Stimulated activated CD8-positive, alpha-beta memory T cell treated with anti-CD3 and anti-CD28 coated beads, Interleukin-7, amount 100 ng/mL, for 48 hours (primary cell): ENCODE measurements at regions not wholly inside any gene's neighbourhood (a gene's known extent, or its start where the extent isn't known, plus 50 kb on each side); places are given as distances from the start of the nearest gene placed in this dataset.
A peak's percentile ranks its signal among the peaks of the same experiment; 100 is the strongest.
"Not testable (repeated sequence)": the region's sequence is repeated elsewhere in the genome, so short reads cannot be mapped to it uniquely, and the experiment has no call there.

Experiments used
- DNase-seq, 2 donors: peaks; one replicate each; pipeline ENCODE4 v3.0.0-alpha.2; 2020; ENCODE audit warnings: low read depth in 1 of 2; ENCODE audit errors: extremely low read depth in 1 of 2

DNA sequence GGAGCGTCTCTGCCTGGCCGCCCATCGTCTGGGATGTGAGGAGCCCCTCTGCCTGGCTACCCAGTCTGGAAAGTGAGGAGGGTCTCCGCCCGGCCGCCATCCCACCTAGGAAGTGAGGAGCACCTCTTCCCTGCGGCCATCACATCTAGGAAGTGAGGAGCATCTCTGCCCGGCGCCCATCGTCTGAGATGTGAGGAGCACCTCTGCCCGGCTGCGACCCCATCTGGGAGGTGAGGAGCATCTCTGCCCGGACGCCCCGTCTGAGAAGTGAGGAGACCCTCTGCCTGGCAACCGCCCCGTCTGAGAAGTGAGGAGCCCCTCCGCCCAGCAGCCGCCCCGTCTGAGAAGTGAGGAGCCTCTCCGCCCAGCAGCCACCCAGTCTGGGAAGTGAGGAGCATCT lies 84.5 kb downstream of the IDS start:
- DNase-seq = not testable (repeated sequence)

DNA sequence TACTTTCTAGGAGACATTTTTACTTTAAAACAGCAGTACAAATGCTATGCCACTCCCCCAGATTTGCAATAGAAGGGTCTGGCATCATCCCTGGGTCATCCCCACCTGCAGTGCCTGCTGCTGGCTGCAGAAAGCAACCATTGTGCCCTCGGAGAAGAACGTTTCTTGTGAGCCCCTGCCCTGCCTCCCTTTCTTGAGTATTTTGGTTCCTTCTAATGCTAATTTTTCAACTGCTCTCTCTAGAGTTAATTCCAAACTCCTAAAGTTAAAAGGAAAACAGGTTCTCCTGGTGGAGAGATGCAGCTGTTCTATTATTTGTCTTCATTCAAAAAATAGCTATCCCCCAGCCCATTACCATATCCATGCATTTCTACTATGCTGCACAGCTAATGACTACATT lies 107.1 kb downstream of the IDS start:
- no peak for DNase-seq

DNA sequence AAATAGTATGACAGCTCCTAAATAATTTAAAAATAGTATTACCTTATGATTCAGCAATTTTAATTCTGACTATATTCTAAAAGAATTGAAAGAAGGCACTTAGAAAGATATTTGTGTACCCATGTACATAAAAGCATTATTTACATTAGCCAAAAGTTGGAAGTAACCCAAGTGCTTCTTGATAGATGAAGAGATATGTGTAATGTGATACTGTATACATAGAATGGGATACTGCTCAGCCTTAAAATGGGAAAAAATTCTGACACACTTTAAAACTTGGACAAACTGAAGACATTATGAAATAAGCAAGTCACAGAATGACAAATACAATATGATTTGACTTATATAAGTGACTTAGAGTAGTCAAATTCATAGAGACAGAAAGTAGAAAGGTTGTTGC lies 112.2 kb downstream of the IDS start:
- DNase-seq = no peak

DNA sequence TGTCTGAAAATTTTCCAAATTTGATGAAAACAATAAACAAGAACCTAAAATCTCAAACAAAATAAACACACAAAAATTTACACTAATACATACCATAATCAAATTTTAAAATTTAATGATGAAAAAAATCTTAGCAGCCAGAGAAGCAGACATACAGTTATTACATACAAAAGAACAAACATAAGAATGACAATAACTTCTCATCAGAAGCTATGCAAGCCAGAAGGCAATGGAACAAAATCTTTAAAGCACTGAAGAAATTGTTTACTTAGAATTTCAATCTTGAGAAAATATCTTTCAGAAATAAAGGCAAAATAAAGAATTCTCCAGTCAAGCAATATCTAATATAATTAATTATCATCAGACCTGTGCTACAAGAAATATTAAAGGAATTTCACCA lies 121.3 kb downstream of the IDS start:
- no peak for DNase-seq

DNA sequence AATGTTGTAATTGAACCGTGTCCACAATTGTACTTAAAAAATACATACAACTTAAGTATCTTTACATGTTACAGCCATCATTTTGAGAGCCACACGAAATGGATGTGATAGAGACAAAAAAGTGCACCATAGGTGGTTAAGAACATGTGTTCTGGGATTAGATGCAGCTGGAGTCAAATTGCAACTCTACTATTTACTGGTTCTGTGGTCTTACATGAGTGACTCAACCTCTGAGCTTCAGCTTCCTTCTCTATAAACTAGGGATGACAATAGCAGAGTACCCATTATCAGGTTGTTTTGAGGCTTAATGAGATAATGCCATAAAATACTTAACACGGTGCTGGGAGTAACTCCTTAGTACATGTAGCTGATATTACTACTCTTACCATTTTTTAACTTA lies 130.4 kb downstream of the IDS start:
- no peak for DNase-seq

DNA sequence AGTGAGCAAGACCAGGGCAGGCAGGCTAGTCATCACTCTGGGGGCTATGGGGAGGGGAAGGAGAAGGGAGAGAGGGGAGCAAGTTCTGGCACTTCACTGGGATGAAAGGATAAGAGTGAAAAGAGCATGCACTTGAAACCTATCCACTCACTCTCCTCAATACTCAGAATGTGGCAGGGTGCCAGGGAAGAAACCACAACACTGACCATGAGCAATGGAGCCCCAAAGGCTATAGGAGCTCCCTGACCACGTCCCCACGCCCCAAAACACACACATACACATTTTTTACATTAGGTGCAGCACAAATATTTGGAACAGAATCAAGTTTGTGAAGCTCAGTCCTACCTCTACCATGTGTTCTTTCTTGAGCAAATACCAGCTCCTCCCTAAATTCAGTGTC lies 132.2 kb downstream of the IDS start:
- DNase-seq = no peak

DNA sequence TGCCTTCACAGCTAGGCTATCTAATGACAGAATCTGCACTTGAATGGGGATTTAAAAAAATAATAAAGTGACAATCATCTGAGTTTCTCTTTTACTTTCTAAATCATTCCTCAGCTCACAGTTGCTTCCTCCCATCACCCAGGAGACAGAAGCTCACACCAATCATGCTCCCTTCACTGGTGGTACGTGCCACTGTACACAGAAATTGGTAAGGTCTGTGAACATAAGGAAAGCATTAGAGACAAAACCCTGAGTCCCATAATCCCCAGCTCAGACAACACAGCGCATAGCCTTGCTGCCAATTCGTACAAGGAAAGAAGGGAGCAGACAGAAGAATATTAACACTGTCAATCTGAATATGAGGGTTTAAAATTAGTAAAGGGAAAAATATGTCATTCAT lies 133.1 kb downstream of the IDS start:
- no peak for DNase-seq

DNA sequence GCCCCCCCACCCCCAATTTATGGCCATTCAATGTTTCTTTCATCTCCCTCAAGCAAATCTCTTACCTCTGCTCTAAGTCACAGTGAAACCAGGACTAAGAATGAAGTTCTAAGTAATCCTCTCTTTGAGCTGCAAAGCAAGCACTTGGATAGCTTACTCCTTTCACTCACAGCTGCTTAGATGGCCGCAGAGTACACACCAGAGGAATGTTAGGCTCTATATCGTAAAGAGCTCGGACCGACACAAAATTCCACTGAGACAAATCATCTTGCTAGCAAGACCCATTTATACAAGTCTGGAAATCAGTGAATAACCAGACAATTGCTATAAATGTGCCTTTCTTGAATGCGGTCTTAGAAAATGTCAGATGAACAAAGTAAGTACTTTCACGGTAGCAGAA lies 135.0 kb downstream of the IDS start:
- no peak for DNase-seq

DNA sequence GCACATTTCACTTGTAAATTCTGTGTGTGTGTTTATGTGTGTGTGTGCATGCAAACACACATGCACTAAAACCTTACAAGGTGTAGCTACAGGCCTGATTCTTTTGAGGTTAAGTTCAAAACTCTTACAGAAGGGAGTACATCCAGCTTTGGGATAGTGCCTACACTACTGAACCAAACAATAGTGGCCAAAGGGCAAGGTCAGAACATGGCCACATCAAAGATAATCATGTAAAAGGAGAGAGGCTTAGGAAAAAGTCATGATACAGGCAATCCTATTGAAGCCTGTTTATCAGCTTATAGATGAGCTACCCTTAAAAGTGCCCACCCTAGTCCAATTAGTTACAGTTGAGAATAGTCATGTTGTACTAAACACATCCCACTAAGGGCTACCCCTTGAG lies 139.6 kb downstream of the IDS start:
- DNase-seq = no peak

DNA sequence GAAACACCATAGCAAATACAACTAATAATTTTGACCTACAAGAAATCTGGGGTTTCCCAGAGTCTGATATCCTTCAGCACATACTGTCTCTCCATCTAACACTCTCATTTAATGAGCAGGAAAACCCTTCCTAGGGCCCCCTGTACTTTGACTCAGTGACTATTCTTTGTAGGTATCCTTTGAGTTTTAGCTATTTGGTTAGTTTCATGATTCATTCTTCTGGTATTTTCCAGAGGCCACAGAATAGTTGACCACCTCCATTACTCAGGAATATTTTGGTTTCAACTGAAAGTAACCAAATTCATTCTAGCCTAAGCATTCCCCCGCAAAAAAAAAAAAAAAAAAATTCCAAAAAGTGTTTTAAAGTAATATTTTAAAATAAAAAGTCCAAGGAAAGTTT lies 140.0 kb downstream of the IDS start:
- DNase-seq = no peak

DNA sequence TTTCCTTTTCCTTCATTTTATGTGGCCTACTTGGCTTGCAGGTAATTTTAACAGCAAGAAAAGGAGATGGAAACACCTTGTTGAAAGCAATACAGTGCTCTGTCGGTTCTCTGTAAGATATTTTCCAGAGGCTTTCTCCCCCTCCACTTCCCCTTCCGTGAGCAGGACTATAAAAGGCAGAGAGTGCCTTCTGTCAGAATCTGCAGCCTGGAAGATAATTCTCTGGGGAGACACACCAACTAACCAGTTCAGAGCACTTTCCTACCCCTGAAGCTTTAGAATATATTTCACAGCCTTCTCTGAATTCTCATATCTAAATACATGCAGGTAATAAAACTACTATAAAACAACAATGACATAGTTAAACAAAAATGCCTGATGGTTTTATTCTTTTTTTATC lies 141.1 kb downstream of the IDS start:
- DNase-seq = no peak

DNA sequence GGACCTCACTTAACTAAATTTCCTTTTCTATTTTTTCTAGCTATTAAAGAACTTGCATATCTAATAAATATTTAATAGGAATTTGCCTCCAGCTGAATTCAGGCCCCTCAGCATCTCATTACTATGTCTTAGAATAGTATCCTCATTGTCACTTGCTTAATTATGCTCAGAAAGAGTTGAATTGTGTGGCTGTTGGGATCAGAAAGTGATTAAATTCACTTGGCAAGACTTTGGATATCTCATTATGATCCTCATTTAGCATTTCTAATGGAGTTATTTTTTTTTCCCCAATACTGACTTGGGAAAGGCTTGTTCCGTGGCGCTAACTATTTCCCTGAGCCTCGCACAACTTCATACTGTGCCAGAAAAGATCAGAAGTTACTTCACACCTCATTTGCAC lies 158.8 kb downstream of the IDS start:
- no peak for DNase-seq

DNA sequence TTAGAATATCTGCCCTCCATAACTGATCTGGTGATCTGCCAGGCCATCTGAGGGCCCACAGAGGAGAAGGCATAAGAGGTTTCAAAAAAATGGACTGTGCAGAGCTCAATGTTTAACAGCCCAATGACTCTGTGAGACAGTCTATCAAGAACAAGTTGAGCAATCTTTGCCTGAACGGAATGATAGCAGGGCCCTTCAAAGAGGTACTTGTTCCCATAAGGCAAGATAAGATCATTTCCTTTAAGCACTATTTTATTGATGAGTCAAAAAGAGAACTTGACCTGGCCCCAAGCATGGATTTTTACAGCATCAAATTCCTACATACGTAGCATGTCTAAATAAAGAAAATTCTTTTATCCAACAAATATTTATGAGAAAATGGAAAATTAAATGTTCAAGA lies 182.8 kb downstream of the IDS start:
- DNase-seq = no peak

DNA sequence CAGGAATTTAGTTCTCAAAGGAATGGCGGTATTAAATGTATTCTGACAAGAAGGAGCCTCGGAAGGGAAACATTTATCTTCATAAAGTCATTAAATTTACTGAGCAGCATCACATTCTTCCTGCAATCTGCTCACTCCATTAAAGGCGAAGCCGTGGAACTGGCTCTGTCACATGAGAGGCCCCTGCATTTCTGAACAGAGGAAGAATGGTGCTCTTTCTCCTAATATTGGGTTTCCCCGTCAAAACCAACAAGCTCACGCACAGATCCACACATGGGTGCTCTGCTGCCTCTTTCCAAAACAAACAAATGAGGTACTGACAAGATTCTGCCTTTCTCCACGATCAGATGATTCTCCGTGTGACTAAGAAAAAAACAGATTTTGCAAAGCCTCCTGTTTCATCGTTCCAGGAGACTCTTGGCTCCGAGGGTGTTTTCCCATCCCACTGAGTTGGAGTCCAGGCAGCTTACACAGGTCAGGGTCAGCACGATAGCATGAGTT lies 191.2 kb downstream of the IDS start:
- no peak for DNase-seq

DNA sequence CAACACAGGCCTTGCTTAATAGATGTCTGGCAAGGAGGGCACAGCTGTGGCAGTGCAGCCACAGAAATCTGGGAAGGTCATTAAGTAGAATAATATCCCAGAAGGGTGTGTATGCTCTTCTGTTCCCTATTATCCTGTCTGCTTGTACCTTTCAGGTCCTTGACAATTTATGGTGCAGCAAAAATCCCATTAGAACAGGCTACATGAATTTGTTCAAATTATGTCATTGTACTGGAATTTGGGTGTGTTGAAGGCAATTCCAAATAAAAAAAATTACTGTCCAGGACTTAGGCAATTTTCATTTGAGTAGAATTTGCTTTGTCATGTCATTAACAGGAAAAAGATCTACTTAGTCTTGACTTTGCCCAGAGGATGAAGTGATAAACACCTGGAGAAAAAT lies 192.1 kb downstream of the IDS start:
- DNase-seq = no peak

DNA sequence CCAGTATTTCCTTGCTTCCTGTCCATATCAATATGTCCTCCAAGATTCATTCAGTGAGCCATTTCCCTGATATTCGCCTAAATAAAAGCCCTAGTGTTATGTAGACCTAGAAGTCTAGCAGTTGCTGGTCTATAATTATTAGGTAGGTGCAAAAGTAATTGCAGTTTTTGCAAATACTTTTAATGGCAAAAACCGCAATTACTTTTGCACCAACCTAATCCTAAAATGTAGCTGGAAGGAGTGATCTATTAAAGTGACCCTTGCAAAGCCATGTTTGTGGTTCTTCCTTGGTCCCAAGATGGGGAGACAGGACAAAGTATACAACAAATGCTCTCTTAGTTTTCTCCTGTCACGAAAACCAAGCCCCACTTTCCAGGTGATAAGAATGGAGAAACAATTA lies 193.0 kb downstream of the IDS start:
- no peak for DNase-seq

DNA sequence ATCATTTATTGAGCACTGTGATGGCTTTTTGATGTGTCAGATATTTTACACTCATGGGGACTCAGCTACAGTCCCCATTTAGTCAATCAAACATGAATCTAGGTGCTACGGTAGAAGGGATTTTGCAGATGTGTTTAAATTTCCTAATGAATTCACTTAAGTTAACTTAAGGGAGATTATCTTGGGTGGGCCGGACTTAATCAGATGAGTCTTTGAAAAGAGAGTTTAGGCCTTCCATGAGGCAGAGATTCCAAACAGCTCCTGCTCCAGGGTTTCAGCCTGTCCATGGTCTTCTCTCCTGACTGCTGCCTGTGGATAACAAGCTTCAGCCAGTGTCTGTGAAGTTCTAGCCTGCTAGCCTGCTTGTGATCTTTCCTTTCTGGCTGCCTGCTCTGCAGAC lies 202.4 kb downstream of the IDS start:
- no peak for DNase-seq

DNA sequence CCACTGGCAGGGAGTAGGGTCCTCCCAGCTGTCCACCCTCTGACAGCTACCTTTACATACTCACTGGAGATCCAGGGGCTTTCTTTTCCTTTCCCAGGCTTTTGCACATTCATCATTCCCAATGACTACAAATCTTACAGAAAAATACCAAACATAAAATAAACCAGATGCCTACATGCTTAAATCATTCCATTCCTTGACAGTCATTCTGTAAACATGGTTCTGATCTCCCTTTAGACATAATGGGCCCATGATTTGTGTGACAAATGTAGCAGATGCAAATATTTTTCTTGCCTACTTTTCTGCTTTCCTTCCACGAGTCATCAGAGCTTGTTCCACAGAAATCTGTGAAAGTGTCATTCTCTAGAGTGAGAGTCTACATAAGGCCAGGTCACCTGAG lies 207.0 kb downstream of the IDS start:
- DNase-seq = no peak

DNA sequence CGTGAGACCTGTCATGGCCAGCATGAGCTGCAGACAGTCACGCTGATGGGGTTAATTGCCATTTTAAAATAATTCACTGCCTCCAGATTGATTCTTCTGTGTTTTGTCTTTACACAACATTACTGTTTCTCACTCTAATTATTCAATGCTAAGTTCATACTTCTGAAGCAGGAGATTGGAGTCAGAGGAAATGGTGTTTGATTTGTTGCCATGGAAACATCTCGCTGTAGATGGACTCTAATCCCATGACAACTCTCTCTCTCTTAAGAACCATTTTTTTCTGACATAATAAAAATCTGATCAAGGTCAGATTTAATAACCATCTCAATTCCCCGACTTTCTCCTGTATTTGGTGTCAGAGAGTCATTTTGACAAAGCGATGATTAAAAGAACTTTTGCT lies 209.0 kb downstream of the IDS start:
- no peak for DNase-seq

DNA sequence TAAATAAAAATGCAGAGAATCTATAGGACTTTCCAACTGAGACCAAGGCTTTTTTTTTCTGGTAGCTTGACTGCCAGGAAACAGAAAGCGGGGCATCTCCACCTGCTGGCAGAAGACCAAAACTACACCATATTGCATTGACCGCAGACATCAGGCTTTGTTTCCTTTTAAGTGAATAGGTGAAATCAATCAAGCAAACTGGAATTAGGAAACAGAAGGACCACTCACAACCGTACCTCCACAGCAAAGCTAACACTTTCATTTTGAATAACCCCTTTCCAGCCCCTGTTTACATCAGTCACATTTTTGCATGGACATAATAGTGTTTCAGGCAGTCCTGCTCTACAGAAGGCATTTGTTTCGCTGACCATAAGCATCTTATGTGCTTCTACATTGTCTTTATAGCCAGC lies 218.2 kb downstream of the IDS start:
- DNase-seq = peak in 1 of 2 donors; percentile 4

DNA sequence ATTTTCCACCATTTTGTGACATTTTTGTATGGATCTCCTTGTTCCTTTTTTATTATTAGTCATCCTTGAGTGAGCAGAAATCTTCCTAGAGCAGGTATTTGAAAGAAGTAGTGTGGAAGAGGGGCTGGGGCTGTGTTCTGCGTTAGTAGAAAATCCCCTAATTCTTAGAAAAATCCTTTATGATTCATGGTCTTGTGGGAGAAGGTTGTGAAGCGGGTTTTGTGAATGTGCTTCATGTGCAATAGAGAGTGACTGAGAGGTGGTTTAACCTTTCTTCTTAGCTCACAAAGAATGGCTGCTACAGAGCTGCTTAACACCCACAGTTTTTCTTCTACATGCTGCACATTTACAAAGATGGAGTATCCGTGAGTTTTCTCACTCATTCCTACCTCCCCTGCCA lies 220.5 kb downstream of the IDS start:
- DNase-seq = no peak

DNA sequence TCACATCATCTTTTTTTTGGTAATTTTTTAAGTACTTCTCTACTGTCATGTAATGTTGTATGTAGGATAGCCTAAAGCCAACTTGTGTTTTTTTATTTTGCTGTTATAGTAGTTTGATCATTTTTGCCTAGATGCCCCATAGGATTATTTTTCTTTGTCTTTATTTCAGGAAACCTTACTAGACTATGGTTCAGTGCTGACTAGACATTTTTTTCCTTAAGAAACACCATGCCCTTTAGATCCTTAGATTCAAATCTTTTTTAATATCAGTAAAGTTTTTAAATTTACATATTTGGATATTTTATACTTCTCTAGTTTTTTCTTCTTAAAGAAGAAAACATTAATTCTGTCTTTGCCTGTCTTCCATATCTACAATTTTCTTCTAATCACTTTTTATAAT lies 221.3 kb downstream of the IDS start:
- no peak for DNase-seq

DNA sequence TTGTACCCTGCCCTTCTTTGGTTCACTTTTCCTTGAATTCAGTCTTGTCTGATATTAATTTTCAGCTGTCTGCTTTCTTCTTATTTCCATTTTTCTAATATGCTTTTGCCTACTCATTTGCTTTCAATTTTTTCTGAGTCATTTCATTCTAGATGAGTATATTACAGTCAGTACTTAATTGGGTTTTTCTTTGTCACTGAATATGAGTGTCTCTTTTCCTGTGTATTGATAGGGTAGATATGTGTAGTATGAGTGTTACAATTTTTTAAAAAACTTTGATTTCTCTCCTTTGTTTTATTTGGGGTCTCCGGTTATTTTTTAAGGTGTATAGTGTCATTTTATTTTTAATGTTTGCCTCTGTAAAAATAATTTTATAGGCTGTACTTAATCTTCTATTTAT lies 222.2 kb downstream of the IDS start:
- DNase-seq = no peak

DNA sequence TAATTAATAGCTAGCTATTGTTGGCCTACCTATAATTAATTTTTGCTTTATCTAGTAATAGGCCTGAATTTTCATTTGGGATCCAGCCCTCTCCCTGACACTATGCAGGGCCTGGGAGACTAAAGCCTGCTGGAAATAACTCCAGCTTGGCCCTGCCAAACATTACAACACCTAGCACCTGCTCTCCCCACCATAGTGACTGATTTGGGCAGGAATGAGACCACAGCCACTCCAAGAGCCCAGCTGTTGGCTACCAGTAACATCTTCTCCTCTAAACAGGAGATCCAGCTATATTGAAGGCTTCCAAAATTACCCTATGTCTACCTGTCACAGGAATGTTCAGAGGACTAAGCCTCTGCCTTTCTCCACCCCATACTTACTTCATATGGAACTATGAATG lies 225.1 kb downstream of the IDS start:
- DNase-seq = no peak
